NCI-H2196 treated with DMSO at 0.1 percent for 48 hours (cell line): ENCODE measurements at regions not wholly inside any gene's neighbourhood (a gene's known extent, or its start where the extent isn't known, plus 50 kb on each side); places are given as distances from the start of the nearest gene placed in this dataset.

Experiments used
- DNase-seq: peaks from one replicate; lab custom pipeline; 2025; ENCODE audit not compliant: unreplicated experiment; lab: John Stamatoyannopoulos, UW

DNA sequence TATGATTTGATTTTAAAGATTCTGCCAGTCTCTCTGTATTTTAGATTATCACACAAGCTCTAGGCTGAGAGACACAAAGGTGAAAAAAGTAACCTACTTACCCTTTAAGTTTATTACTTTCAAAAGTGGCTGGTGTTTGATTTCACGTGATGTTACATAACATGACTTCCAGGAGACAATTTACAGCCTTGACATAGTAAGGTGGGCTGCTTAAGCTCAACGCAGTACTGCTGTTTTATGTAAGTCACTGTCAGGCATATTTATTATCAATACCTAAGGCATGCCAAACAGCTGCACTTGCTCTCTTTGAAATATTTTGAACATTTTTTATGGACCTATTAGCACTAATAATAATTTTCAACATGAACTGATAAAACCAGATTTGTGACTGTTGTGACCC is 451.5 kb upstream of the FAM241A start:
- no peak for DNase-seq

DNA sequence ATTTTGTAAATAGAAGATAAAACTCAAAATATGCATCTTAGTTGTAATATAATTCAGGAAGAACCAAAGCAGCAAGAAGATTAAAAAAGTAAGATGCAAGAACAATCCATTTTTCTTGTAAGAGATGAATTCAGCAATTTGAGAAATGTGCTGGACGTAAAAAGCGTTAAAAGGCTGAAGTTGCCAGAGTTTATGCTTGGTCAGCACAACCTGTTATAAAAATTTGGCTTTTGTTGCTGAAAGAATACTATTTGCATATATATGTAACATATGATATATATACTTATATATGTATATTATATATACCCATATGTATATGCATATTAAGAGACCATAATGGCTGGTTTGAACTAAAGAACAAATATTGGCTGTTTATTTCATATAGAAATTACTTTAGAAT is 449.6 kb upstream of the FAM241A start:
- no peak for DNase-seq

DNA sequence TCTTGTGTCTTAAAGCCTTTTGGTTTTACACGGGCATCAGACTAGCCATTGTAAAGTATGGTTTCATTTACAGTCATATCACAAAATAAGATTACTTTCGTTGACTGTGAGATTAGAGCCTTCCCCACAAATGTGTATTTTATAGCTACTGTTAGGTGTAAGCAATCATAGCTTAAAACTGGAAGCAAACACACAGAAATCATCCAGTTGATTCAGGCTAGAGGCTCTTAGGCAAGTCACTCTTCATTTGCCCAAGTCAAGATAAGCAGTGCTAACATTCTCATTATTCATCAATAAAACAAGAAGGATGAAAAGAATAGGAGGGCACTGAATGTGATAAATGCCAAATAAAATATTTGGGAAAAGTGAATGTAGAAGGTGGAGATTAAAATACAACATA is 448.7 kb upstream of the FAM241A start:
- no peak for DNase-seq

DNA sequence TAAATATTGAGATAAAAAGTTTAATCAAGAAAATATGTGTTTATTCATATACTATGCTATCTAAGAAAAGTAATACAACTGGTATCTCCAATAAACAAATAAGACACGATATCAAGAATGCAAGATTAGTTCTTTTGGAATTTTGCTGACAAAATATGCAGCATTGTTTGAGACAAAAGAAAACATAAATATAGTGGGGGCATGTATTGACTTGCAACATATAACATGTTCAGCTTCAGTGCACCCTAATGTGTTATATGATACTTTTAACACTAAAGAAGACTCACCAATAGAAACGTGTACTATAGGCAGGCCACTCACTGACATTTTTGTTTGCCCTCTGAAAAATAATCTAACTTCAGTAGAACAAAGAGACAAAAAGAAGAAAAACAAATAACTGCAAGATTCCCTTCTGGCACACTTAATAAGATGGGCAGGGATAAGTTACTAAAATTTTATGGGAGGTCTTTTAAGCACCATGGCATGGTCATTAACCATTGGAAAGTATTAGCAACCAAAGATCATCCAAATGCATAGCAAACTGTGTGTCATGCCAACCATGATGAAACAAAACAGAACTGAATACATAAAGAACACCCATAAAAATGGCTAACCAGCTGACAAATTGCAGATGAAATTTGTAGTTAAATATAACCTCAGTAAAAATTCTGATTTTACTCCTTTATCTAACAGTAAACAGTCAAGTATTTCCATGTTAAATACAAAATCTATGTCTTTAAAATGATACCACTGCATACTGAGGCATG is 447.9 kb upstream of the FAM241A start:
- no peak for DNase-seq

DNA sequence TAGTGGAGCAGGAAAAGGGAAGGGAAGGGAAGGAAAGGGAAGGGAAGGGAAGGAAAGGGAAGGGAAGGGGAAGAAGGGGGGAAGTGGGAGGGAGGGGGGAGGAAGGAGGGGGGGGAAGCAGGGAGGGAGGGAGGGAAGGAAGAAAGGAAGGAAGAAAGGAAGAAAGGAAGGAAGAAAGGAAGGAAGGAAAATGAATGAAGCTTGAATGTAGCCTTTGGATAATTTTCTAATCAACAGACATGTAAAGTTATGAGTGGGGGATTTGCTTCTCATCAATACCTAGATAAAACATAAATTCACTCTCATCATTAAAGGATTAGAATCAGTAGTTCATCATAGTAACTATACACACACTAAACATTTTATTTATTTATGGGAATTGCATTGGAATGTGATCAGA is 446.9 kb upstream of the FAM241A start:
- no peak for DNase-seq

DNA sequence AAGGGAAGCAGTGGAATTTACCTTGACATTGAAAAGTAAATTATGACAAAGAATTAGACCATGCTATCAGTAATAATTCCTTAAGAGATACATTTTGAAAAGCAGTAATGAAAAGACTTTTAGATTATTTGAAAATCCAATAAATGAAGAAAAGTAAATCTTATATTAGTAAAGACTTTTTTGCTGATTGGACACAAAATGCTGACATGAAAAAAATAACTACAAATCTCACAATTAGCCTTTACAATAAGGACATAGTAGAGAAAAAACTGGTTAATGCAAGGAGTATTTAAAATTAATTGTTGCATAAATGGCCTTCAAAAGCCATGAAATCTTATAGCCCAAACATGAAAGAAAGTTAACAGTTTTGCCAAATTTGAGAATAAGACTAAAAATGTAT is 446.1 kb upstream of the FAM241A start:
- DNase-seq: no peak

DNA sequence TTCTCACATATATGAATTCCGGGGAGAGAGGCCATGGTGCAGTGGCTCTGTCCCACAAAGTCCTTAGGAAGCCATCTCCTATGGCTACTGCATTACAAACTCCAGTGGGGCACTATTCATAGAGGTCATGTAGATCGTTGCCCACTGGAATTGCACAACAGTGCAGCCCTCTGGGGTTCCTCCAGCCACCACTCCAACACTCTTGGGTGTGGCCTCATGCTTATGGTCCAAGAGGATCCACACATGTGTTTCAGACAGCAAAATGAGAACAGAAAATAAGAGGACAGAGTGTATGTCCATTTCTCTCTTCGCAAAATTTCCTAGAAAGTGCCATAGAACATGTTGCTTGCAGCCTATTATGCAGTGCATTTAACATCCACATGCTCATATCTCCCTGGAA is 444.2 kb upstream of the FAM241A start:
- no peak for DNase-seq

DNA sequence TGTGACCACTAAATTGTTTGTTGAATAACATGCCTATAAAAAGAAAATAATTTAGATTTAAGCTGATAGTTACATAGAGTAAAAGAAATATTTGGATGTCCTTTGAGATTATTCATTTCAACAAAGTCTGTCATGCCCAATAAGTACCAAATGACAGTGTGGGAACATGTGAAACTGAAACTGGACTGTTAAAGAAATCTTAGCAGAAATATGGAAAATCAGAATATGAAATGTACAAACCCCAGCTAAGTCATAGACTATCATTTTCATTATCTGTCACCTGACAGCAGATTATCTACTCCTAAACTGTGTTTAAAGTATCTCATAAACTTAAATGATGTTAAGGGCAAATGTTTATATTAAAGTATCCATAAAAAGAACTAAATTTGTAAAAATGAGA is 437.8 kb upstream of the FAM241A start:
- no peak for DNase-seq

DNA sequence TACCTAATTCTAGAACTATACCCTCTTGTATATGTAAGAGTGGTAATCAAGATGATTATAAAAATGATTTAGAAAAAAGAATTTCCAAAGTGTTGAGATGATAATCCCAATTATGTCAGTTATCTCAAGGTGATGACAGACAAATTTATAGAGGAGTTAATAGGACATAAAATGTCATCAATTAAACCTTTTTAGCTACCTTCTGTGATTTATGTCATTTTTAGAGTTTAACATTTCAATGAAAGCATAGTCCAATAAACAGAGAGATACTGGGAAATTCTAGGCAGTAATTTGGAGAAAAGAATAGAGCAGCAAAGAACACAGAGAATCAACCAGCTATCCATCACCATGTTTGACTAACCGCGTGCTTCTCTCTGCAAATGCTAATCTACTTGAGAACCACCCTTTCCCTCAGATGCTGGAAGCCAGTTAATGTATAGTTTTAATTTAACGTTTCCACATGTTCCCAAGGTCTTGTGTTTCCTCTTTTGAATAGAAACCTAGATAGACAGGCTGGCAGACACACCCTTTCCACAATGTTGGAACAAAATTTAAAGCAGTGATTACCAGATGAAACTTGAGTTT is 433.1 kb upstream of the FAM241A start:
- no peak for DNase-seq

DNA sequence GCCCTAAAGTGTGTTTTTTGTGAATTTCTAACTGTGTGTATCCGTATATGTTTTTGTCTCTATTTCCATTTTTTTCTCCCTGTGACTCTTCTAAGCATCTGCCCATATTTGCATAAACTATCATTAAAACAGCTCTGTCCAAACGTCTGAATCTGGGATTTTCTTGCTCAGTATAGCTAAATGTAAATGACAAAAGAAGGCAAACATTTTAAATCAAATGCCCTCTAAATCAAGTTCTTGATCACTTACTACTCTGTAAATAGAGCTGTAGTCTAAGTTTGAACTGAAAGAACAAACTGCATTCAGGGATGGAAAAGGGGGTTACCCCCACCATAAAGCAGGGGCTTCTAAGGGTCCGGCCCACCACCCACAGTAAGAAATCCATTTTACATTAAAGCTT is 432.0 kb upstream of the FAM241A start:
- DNase-seq: no peak

DNA sequence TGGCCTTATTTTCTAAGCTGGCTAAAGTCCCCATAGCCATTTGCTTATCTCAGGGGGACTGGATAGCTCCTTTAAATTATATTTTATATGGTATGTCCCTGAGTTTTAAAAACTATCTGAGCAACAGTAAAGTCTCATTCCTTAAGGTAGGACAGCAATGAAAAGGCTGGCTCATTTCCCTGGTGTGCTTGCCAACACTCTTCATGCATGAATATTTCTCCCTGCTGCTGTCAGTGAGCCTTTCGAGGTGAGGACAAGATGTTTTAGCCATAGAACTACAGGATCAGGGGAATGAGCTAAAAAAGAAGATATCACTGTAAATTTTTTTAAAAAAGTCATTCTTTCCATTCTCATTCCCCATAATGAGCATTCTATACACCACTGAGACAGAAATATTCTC is 427.3 kb upstream of the FAM241A start:
- DNase-seq: no peak

DNA sequence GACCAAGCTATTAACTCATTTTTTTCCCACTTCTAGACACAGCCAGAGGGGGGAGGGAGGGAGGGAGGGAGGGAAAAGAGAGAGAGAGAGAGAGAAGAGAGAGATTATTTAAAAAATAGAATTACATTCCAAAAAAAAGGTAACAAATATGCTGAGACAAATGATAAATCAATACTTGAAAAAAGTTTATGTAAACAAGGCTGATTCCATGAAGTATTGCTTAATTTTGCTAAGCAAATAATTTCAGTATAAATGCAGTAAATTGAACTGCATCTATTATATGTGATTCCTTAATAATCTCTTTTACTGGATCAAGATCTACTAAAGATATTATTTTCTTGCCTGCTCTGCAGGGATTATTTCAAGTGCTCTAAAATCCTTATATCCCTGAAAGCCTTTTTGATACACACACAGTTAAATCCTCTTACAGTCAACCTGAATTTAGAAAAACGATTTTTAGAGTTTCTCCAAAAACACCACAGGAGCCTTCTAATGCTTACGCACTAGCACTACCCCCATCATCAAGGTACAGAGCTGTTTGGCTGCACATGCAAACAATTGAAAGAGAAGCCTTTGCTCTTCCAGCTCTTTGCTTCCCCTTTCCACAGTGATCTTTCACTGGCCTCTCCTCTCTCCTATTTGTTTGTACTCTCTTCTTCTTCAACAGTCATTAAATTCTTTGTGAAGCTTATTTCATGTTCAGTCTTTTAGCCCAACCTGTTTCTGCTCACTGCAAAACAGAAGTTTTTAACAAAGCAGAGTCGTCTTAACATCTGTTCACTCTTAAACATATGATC is 426.3 kb upstream of the FAM241A start:
- no peak for DNase-seq

DNA sequence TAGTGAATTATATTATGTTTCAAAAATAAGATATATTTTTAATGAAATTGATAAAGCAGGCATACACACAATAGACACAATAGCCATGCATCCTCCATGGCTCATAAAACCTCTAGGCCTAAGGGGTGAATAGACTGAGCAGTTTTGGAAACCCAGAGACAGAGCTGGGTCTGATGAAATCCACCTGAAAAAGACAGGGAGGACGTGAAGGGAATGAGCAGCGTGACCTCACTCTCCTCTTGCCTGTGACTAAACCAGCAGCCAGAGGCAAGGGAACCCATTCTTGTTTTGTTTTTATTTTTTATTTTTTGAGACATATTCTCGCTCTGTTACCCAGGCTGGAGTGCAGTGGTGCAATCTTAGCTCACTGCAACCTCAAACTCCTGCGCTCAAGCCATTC is 424.4 kb upstream of the FAM241A start:
- no peak for DNase-seq

DNA sequence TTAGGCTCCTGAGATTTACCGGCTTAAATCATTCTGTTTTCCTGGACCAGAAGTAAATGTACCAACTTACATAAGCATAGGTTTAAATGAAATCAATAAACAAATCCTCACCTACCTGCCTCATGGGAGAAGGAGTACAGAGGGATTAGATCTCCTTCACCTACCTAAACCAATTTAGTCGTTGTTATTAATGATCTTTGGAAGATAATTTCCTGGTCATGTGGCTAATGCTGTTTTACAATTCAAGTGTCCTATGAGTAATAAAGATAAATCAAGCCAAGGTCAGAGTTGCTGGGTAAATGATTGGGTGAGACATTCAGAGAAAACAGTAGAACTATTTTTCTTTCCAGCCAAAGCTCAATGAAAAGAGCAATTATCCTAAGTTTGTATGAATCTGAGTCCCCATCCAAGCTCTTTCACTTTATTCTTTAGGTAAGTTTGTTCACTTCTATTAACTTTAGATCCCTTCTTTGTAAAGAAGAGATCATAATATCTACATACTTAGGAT is 423.0 kb upstream of the FAM241A start:
- no peak for DNase-seq

DNA sequence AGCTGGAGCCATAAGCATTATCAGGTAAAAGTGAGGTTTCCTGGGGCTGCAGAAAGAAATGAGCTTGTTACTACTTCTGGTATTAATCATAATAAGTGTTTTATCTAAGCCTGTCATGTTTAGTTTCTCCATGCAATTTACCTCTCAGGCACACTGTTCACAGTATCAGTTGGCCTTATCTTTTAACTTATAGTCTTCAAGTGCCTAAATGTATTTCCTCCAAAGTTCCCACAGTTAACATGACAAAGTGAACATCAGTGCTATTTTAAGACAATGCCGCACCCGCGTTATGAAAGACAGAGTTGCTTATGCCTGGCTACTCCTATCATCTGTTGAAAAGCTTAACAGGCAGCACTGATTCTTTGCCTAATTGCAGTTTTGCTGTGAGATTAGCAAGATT is 408.7 kb upstream of the FAM241A start:
- DNase-seq: no peak

DNA sequence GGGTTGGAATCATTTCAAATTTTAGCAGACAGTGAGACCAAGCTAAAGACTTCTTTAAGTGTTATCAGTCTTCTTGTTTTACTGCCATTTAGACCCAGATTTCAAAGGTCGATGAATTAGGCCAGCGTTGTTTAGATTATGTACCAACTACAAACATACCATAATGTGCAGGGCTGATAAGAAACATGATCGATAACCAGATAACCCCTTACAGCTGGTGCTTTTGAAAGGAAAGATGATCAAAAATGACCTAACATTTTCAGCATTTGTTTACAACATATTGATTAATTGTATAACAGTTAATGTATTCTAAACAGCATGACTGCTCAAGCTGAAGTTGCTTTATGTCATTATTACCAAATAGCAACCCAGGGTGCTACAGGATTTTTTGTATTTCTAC is 400.4 kb upstream of the FAM241A start:
- no peak for DNase-seq

DNA sequence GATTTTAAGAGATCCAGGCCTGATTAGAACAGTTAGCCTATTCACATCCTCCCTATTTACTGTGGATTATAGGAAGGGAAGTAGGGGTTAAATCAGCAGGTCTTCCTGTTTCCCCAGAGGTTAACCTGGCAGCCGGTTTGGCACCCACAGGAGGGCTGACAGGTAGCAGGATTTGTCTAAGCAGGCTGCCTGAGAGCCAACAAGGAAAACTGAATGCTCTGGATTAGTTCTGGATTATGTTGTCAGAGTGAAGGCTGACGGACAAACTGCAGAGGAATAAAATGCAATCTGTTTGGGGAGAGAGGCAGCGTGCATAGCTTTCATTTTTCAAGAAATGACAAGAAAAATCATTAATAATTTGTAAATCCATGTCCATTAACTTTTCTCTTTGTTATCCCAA is 397.1 kb upstream of the FAM241A start:
- no peak for DNase-seq

DNA sequence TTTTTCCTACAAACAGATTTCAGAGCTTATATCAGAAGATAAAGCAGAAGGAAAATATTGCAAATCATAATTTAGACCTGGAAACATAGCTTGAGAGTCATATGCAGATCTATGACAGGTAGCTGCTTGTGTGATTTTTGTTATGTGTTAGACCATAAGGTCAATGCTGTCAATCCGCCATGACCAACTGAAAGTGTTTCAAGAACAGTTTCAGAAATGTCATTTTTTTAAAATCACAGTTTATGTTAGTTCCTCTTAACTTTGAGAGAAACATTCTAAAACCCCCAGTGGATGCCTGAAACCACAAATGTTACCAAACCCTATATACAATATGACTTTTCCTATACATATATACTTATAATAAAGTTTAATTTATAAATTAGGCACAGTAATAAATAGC is 391.3 kb upstream of the FAM241A start:
- DNase-seq: no peak

DNA sequence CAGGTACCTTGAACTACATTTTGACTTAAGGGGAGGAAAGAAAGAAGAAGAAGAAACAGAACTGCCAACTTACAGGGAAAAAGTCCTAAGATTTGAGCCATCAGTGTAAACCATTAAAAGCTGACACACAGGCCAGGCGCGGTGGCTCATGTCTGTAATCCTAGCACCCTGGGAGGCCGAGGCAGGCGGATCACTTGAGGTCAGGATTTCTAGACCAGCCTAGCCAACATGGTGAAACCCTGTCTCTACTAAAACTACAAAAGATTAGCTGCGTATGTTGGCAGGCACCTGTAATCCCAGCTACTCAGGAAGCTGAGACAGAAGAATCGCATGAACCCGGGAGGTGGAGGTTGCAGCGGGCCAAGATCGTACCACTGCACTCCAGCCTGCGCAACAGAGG is 389.7 kb upstream of the FAM241A start:
- no peak for DNase-seq

DNA sequence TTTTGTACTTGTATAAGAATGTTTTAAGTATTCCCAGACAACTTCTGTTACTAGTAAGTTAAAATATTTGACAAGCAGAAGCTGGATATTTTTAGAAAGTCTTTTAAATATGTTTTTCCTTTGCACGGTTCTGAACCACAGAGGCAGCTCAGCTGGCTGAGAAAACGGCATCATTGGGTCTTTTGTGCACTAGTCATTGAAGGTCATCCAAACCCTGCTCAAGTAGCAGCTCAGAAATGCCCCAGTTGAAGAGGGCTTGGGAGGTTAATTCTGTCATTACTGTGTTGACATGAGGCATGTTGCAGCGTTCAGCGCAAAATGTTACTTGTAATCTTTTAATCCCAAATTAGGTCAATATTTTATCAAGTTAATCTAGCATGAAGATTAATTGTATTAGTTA is 383.7 kb upstream of the FAM241A start:
- no peak for DNase-seq

DNA sequence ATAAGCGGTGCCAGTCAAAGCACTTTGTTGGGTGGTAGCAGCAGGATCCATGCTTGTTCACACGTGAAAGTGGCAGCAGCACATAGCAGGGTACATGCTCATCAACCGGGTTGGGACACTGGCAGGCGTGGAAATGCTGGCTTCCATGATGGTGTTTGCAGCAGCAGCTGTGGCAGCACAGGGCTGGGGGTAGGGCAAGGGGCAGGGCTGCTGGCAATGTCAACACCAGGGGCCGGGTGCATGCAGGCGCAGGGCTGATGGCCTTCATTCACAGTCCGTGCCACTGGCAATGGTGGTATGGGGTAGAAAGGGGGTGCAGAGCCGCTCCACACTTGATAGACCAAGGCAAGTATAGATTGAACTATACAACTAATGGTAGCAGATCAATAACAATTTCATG is 374.7 kb upstream of the FAM241A start:
- DNase-seq: no peak

DNA sequence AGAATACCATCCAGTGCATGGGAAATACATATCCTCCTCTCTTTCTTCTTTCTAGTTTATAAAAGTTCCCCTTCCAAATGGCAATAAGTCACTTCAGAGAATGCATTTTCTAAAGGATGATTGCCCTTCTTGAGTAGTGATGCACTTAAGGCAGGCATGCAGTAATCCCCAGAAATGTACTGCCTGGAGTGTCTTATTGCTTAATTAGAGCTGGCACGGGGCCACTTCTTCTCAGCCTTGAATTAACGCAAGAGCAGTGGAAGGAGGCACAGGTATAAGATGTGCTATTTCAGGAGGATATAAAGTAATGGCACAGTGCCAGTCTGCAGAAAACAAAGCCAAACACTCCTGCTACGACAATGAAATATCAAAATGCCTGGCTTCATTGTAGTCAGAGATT is 371.4 kb upstream of the FAM241A start:
- no peak for DNase-seq
